HG02938 (cell line): ENCODE measurements at regions not wholly inside any gene's neighbourhood (a gene's known extent, or its start where the extent isn't known, plus 50 kb on each side); places are given as distances from the start of the nearest gene placed in this dataset.

Source experiments
- ATAC-seq: cut with Tn5 transposase; IDR thresholded peaks from one replicate; pipeline ENCODE4 v1.9.1; 2021; ENCODE audit warnings: mild to moderate bottlenecking, moderate library complexity; ENCODE audit not compliant: unreplicated experiment

DNA sequence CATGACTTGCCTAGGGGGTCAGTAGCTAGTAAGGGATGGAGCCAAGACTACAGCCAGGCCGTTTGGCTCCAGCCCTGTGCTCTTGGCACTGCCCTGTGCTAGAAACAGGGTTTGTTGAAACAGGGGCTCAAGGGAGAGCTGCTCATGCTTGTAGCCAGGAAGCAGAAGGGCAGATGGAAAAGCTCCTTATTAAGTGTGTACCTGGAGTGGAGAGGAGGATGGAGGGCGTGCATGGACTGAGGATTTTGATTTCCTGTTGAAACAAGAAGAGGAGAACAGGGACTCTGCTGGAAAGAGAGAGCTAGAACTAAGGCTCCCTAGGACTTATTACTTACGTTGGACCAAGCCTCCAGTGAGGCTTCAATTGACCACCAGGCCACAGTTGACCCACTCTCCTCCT lies 363.0 kb downstream of the MID1IP1 start:
- ATAC-seq = no peak

DNA sequence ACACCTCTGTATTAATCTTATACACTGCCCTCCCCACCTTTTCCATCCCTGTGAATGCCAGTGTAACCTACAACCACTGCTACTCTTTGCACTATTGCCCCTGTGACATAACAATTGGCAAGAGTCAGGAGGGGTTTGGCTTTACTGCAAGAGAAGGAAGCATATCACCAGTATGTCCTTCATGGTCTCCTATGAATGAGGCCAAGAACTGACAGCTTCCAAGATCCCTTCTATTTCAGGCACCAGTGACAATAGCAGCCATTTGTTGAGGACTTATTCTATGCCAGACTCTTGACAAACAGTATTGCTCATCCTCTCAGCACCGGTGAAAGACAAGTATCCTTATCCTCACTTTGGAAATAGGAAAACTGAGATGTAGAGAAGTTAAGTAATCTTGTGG lies 363.9 kb downstream of the MID1IP1 start:
- no peak for ATAC-seq

- ATAC-seq = no peak
Observed at GRCh38 chrX:39165773-39166172, 364.5 kb downstream of the MID1IP1 start.

DNA sequence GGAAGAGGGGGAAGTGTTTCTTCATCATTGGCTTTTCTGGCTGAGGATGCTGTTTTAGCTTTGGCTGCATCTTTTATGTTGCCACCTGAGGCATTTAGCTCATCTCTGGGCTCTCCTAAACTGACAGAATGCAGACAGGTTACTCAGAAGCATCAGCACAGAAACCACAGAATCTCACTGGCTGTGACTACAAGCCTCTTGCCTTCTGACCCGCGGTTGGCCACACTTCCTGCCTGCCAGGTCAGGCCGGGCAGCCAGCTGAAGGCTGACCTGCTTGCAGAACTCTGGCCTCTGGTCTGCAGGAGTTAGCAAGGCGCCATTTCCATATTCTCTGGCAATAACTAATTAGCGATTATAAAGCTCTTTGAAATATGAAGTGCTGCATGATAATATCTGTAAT lies 366.5 kb downstream of the MID1IP1 start:
- ATAC-seq = peak; percentile 80

- no peak for ATAC-seq
Observed at GRCh38 chrX:39168609-39169008, 367.4 kb downstream of the MID1IP1 start.

DNA sequence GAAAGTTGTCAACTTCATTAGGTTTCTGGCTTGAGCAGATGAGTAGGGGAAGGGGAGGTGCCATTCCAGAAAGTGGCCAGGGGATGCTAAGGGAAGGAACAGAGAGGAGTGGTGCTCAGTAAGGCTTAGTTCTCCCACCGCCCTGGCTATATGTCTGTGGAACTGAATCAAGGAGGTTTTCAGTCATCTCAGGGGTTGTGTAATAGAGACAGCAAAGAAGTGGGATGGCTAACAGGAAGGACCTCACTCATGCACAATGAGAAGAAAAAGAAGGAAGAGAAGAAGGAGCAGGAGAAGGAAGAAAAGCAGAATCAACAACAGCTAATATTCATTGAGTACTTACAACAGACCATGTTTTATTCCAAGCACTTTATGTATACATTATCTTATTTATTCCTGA lies 368.7 kb downstream of the MID1IP1 start:
- ATAC-seq = no peak

GRCh38 chrX:39170464-39170863 lies 369.2 kb downstream of the MID1IP1 start:
- no peak for ATAC-seq

- ATAC-seq = no peak
Observed at GRCh38 chrX:39171686-39172085, 370.4 kb downstream of the MID1IP1 start.

DNA sequence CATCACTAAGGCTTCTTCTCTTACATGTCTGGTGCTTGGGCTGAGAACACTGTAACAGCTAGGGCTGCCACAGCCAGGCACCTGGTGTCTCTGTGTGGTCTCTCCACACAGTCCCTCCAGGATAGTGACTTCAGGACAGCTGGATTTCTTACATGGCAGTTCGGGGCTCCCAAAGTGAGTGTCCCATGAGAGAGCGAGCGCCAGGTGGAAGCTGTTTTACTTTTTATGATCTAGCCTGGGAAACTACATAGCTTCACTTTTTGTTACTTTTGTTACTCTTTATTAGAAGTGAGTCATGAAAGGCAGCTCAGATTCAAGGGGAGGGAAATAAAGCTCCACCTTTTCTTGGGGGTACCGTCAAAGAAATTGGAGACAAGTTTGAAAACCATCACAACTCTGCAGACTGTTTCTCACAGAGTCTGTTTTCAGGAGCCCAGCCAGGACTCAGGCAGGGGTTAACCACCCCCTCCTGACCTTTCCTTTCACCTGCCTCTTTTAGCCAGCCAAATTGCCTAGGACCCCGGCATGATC lies 373.0 kb downstream of the MID1IP1 start:
- no peak for ATAC-seq

DNA sequence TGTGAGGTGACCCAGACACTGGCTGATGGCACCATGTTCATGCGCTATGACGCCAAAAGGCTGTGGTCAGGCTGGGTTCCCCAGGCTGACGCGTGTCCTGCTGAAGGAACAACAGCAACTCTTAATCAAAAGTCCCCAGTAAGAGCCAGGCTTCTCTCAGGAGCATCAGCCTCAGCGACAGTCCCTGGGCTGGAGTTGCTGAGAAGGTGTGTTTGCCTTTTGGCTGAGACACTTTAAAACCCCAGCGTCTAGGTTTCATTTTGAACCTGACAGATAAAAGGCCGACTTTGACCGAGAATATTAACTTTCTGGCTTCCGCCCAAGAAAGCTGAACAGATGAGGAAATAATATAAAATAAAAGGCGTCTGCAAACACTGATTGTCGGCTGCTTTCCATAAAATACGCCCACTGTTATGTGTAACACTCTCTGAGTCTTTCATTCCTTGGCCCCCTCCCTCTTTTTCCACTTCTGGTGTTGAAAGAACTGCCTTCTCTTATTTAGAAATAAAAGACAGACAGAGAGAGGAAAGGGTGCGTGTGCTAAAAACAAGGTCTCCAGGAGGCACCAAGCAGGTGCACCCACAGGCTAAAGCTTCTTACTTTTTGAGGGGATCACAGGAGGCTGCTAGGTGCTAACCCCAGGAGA lies 373.6 kb downstream of the MID1IP1 start:
- ATAC-seq = no peak

- no peak for ATAC-seq
Observed at GRCh38 chrX:39175418-39176057, 374.3 kb downstream of the MID1IP1 start.

DNA sequence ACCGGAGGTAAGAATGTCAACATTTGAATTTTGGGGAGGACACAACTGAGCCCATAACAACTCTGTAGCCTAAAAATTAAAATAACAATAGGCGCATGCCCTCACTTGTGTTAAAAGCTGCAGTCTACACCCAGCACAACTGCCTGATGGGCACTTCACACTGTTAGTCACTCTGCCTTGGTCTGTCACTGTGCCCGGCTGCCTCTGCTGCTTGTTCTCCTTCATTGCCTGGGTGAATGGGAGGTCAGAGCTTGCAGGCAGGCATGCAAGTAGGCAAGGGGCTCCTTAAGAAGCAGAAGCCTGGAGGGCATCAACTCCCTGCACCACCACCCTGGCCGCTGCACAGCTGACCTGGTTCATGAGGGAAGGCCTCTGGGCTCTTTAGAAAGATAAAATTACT lies 374.8 kb downstream of the MID1IP1 start:
- no peak for ATAC-seq

- no peak for ATAC-seq
Observed at GRCh38 chrX:39189431-39189830, 388.2 kb downstream of the MID1IP1 start.

DNA sequence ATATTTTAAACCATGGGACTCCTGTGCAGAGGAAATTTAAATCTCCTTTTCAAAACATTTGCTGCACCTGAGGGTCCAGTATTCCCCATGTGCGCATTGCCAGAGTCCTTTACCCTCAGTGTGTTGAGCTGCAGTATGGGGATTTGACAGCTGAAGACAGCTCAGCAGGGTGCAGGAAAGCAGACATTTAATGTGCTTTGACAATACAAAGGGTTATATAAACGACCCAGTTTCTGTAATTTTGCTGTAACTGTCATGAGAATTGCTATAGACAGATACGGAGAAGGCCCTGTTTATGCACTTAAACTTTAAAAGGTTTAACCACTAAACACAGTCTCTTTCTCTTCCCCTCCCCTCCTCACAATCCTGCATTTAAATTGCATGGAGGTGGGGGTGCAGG lies 393.4 kb downstream of the MID1IP1 start:
- no peak for ATAC-seq

DNA sequence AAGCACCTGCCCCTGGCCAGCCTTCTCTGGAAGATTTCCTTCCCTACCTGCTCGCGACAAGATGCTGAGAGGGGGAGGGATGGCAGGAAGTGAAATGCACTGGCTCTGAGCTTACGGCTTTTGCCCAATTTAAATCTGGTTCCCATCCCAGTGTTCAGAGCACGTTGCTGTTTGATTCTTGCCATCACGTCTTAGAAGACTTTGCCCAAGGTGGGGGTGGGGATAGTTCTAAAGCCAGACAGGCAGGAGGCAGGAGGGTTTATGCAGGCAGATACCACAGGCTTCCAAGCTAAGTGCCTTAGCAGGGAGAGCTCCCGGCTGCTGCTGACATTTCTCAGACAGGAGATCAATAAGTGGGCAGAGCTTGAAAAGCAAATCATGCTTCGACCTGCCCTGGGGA lies 393.9 kb downstream of the MID1IP1 start:
- no peak for ATAC-seq

GRCh38 chrX:39196192-39197102 lies 395.2 kb downstream of the MID1IP1 start:
- ATAC-seq = peak; percentile 96

DNA sequence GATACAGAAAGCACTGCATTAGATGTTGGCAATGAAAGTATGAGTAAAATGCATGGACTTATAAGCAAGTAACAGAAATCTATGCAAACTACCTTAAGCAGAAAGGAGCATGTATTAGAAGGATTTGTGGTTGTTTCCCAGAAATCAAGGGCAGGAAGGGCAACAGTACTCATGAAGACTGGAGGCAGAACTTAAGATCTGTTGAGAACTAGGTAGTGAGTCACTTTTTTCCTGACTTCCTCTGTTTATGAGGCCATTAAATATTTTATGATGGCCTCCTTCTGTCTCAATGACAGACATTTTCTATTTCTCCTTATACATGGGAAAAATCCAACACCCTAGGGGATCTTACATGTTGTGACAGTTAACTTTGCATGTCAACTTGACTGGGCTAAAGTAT lies 398.2 kb downstream of the MID1IP1 start:
- ATAC-seq = no peak

GRCh38 chrX:39201305-39201990 lies 400.2 kb downstream of the MID1IP1 start:
- no peak for ATAC-seq

GRCh38 chrX:39202641-39203040 lies 401.4 kb downstream of the MID1IP1 start:
- ATAC-seq = no peak

GRCh38 chrX:39203427-39203826 lies 402.2 kb downstream of the MID1IP1 start:
- no peak for ATAC-seq

DNA sequence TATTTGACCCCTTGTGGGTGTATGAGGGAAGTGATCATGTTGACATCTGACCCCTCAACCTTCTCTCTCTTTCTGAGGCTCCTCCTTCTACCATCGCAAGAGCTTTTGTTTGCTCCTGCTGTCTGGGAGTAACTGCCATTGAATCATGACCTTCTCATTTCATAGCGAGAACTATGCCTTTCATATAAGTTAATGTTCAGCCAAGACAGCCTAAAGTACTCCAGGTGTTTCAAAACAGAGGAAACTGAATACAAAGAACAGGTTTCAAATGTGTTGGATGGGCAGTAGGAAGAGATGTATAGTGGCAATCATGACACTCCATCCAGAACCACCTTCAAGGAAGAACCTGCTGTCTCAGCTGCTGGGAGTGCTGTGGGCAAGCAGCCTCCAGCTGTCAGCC lies 403.1 kb downstream of the MID1IP1 start:
- ATAC-seq = peak; percentile 25
